SK-N-SH treated with all-trans-retinoic acid at 6 μM for 48 hours (cell line): ENCODE measurements at regions not wholly inside any gene's neighbourhood (a gene's known extent, or its start where the extent isn't known, plus 50 kb on each side); places are given as distances from the start of the nearest gene placed in this dataset.

ENCODE experiments used
- ATAC-seq: fragments of 200-7000 bp; cut with Tn5 transposase; 3 replicates; pipeline ENCODE4 v1.9.1; 2020; ENCODE audit warnings: mild to moderate bottlenecking, moderate library complexity
- ARNTL ChIP-seq: fragments of 450-650 bp; formaldehyde crosslinking; IDR thresholded peaks from 2 replicates; pipeline ENCODE4 v1.5.0; 2020; ENCODE audit warnings: low read depth, mild to moderate bottlenecking, moderate library complexity, borderline replicate concordance
- BACH2 ChIP-seq: fragments of 250-450 bp; sonication (Bioruptor Pico); IDR thresholded peaks from 2 replicates; pipeline ENCODE4 v1.9.0; 2021; ENCODE audit warnings: mild to moderate bottlenecking, borderline replicate concordance
- CREB5 ChIP-seq: fragments of 250-450 bp; sonication (Bioruptor Pico); IDR thresholded peaks from 2 replicates; pipeline ENCODE4 v1.5.1; 2020; ENCODE audit warnings: low read depth, mild to moderate bottlenecking, moderate library complexity
- CSDC2 ChIP-seq: fragments of 250-450 bp; sonication (Bioruptor Pico); IDR thresholded peaks from 2 replicates; pipeline ENCODE4 v1.5.0; 2020; ENCODE audit warnings: mild to moderate bottlenecking, moderate library complexity
- CSRNP3 ChIP-seq: fragments of 250-450 bp; sonication (Bioruptor Pico); IDR thresholded peaks from 2 replicates; pipeline ENCODE4 v1.5.1; 2021; ENCODE audit warnings: mild to moderate bottlenecking, moderate library complexity
- ESRRG ChIP-seq: fragments of 250-450 bp; sonication (Bioruptor Pico); IDR thresholded peaks from 2 replicates; pipeline ENCODE4 v1.6.1; 2021; ENCODE audit warnings: mild to moderate bottlenecking
- GLIS3 ChIP-seq: fragments of 250-450 bp; sonication (Bioruptor Pico); IDR thresholded peaks from 2 replicates; pipeline ENCODE4 v1.5.0; 2020; ENCODE audit warnings: mild to moderate bottlenecking, moderate library complexity
- ISL1 ChIP-seq: fragments of 250-450 bp; sonication (Bioruptor Pico); IDR thresholded peaks from 2 replicates; pipeline ENCODE4 v2.1.2; 2022; ENCODE audit warnings: mild to moderate bottlenecking, moderate library complexity
- OSR1 ChIP-seq: fragments of 250-450 bp; sonication (Bioruptor Pico); IDR thresholded peaks from 2 replicates; pipeline ENCODE4 v1.8.0; 2022; ENCODE audit warnings: moderate library complexity, mild to moderate bottlenecking, inconsistent platforms
- PATZ1 ChIP-seq: fragments of 250-450 bp; sonication (Bioruptor Pico); IDR thresholded peaks from 2 replicates; pipeline ENCODE4 v1.8.0; 2020; ENCODE audit warnings: mild to moderate bottlenecking, moderate library complexity, borderline replicate concordance
- POU6F1 ChIP-seq: fragments of 250-450 bp; sonication (Bioruptor Pico); IDR thresholded peaks from 2 replicates; pipeline ENCODE4 v1.8.0; 2021; ENCODE audit warnings: low read depth, mild to moderate bottlenecking, moderate library complexity, borderline replicate concordance
- RARB ChIP-seq: fragments of 250-450 bp; sonication (Bioruptor Pico); IDR thresholded peaks from 2 replicates; pipeline ENCODE4 v1.8.0; 2021; ENCODE audit warnings: mild to moderate bottlenecking, moderate library complexity
- SNAI2 ChIP-seq: fragments of 250-450 bp; sonication (Bioruptor Pico); IDR thresholded peaks from 2 replicates; pipeline ENCODE4 v1.5.0; 2020; ENCODE audit warnings: mild to moderate bottlenecking, moderate library complexity
- TCF4 ChIP-seq: fragments of 250-450 bp; sonication (Bioruptor Pico); IDR thresholded peaks from 2 replicates; pipeline ENCODE4 v1.8.0; 2021; ENCODE audit warnings: mild to moderate bottlenecking, moderate library complexity, borderline replicate concordance
- TSHZ2 ChIP-seq: fragments of 250-450 bp; sonication (Bioruptor Pico); IDR thresholded peaks from 2 replicates; pipeline ENCODE4 v1.5.0; 2020; ENCODE audit warnings: mild to moderate bottlenecking, moderate library complexity
- ZC3H10 ChIP-seq: fragments of 250-450 bp; sonication (Bioruptor Pico); IDR thresholded peaks from 2 replicates; pipeline ENCODE4 v1.5.1; 2021; ENCODE audit warnings: mild to moderate bottlenecking, moderate library complexity
- ZFP3 ChIP-seq: fragments of 250-450 bp; sonication (Bioruptor Pico); IDR thresholded peaks from 2 replicates; pipeline ENCODE4 v1.5.0; 2020; ENCODE audit warnings: mild to moderate bottlenecking, moderate library complexity
- ZFP30 ChIP-seq: fragments of 450-650 bp; formaldehyde crosslinking; IDR thresholded peaks from 2 replicates; pipeline ENCODE4 v1.5.0; 2022; ENCODE audit warnings: mild to moderate bottlenecking, moderate library complexity
- ZNF565 ChIP-seq: fragments of 450-650 bp; formaldehyde crosslinking; conservative IDR thresholded peaks from 2 replicates; pipeline ENCODE4 v1.5.0; 2020; ENCODE audit warnings: low read depth, mild to moderate bottlenecking, moderate library complexity
- ZNF70 ChIP-seq: fragments of 450-650 bp; formaldehyde crosslinking; IDR thresholded peaks from 2 replicates; pipeline ENCODE4 v1.5.0; 2020; ENCODE audit warnings: mild to moderate bottlenecking, moderate library complexity
- ZNF8 ChIP-seq: fragments of 450-650 bp; formaldehyde crosslinking; IDR thresholded peaks from 2 replicates; pipeline ENCODE4 v1.5.0; 2020; ENCODE audit warnings: mild to moderate bottlenecking, moderate library complexity

GRCh38 chr1:106194206-106194605 is 862.3 kb upstream of the PRMT6 start:
- no peak for ATAC-seq
- no peak for TF ChIP-seq ZC3H10 (CRISPR knock-in tag)
- TF ChIP-seq CSDC2 (CRISPR knock-in tag), result no peak
- TF ChIP-seq ZNF8 (CRISPR knock-in tag), result no peak
- TF ChIP-seq ISL1 (CRISPR knock-in tag), result no peak
- no peak for TF ChIP-seq BACH2
- TF ChIP-seq ZFP30 (CRISPR knock-in tag), result no peak
- TF ChIP-seq ZNF565 (CRISPR knock-in tag), result no peak
- no peak for TF ChIP-seq PATZ1
- TF ChIP-seq CREB5 (CRISPR knock-in tag), result no peak
- no peak for TF ChIP-seq CSRNP3 (CRISPR knock-in tag)
- no peak for TF ChIP-seq ESRRG (CRISPR knock-in tag)
- no peak for TF ChIP-seq OSR1 (CRISPR knock-in tag)
- TF ChIP-seq SNAI2 (CRISPR knock-in tag), result no peak

GRCh38 chr1:106200711-106201110 is 855.8 kb upstream of the PRMT6 start:
- TF ChIP-seq POU6F1 (CRISPR knock-in tag) (no peak), ZNF8 (CRISPR knock-in tag) (no peak), SNAI2 (CRISPR knock-in tag) (no peak), ARNTL (no peak), ZFP30 (CRISPR knock-in tag) (no peak), CREB5 (CRISPR knock-in tag) (no peak), OSR1 (CRISPR knock-in tag) (no peak), TSHZ2 (no peak), ZC3H10 (CRISPR knock-in tag) (no peak), ZNF565 (CRISPR knock-in tag) (no peak), CSDC2 (CRISPR knock-in tag) (no peak), TCF4 (CRISPR knock-in tag) (no peak), ISL1 (CRISPR knock-in tag) (no peak), GLIS3 (no peak)
- TF ChIP-seq, all 23 proteins: peak for 0
- ATAC-seq, result no peak

GRCh38 chr1:106207185-106207584 is 849.3 kb upstream of the PRMT6 start:
- no peak for ATAC-seq
- no peak for TF ChIP-seq ZC3H10 (CRISPR knock-in tag)
- TF ChIP-seq ZNF70 (CRISPR knock-in tag), result 0 out of 2 replicates have a peak, but pooled peaks have one; percentile 67
- TF ChIP-seq RARB (CRISPR knock-in tag), result no peak
- no peak for TF ChIP-seq ZFP3 (CRISPR knock-in tag)
- TF ChIP-seq ISL1 (CRISPR knock-in tag), result no peak
- TF ChIP-seq TCF4 (CRISPR knock-in tag), result peak; percentile 98
- TF ChIP-seq CSRNP3 (CRISPR knock-in tag), result peak; percentile 84; the same call in 1 of the 2 replicates
- TF ChIP-seq GLIS3, result no peak
- TF ChIP-seq ESRRG (CRISPR knock-in tag), result no peak
- TF ChIP-seq CREB5 (CRISPR knock-in tag), result no peak
- TF ChIP-seq OSR1 (CRISPR knock-in tag), result no peak
